CD14-positive monocyte (primary cell): ENCODE measurements at regions not wholly inside any gene's neighbourhood (a gene's known extent, or its start where the extent isn't known, plus 50 kb on each side); places are given as distances from the start of the nearest gene placed in this dataset.
"Not testable (repeated sequence)": the region's sequence is repeated elsewhere in the genome, so short reads cannot be mapped to it uniquely, and the experiment has no call there.

Experiments used
- DNase-seq, 3 donors: peaks; one replicate each; pipeline ENCODE4 v3.0.0-alpha.2; 2011 to 2022
- H2AFZ ChIP-seq: 2 replicates; pipeline ENCODE4 v1.6.0; 2012; ENCODE audit warnings: mild to moderate bottlenecking, low read depth, low read length, inconsistent platforms; ENCODE audit not compliant: insufficient read depth, poor library complexity, severe bottlenecking
- H3K27ac ChIP-seq, 2 donors: 1 replicate in 1 of 2; 2 replicates in 1 of 2; pipeline ENCODE4 v1.5.1; 2012 to 2013; ENCODE audit warnings: low read length in 2 of 2, control low read depth in 1 of 2, inconsistent platforms in 1 of 2, low read depth in 1 of 2, mild to moderate bottlenecking in 1 of 2
- H3K27me3 ChIP-seq, 2 donors: one replicate each; pipeline versions ENCODE4 v1.6.0 to v1.6.1; 2011 to 2013; ENCODE audit warnings: low read length in 2 of 2; ENCODE audit not compliant: control insufficient read depth in 2 of 2, insufficient read depth in 2 of 2
- H3K36me3 ChIP-seq, 2 donors: replicated peaks in 1 of 2; 1 replicate in 1 of 2; 2 replicates in 1 of 2; pipeline versions ENCODE4 v1.5.1 to v1.6.1; 2012 to 2013; ENCODE audit warnings: low read length in 2 of 2, control low read depth in 1 of 2, inconsistent platforms in 1 of 2, mild to moderate bottlenecking in 1 of 2; ENCODE audit not compliant: insufficient read depth in 2 of 2, control insufficient read depth in 1 of 2
- H3K4me1 ChIP-seq, 2 donors: 1 replicate in 1 of 2; 2 replicates in 1 of 2; pipeline versions ENCODE4 v1.5.1 to v1.6.1; 2012 to 2013; ENCODE audit warnings: low read length in 2 of 2, control low read depth in 1 of 2, inconsistent platforms in 1 of 2, mild to moderate bottlenecking in 1 of 2, moderate library complexity in 1 of 2; ENCODE audit not compliant: insufficient read depth in 2 of 2, control insufficient read depth in 1 of 2
- H3K4me2 ChIP-seq: replicated peaks from 2 replicates; pipeline ENCODE3; 2012; ENCODE audit warnings: low read length, moderate library complexity, mild to moderate bottlenecking; ENCODE audit not compliant: poor library complexity, severe bottlenecking; ENCODE audit errors: extremely low read depth
- H3K4me3 ChIP-seq, 3 experiments: fragments of 200-600 bp in 1 of 3; sonication (generic) in 1 of 3; replicated peaks in 1 of 3; 1 replicate in 2 of 3; 2 replicates in 1 of 3; pipeline ENCODE4 v1.5.1; 2011 to 2013; ENCODE audit warnings: low read length in 3 of 3, mild to moderate bottlenecking in 3 of 3, control low read depth in 2 of 3, low read depth in 2 of 3, inconsistent platforms in 1 of 3, moderate library complexity in 1 of 3
- H3K79me2 ChIP-seq: 2 replicates; pipeline ENCODE4 v1.6.0; 2012; ENCODE audit warnings: mild to moderate bottlenecking, control low read depth, inconsistent platforms, low read length, moderate library complexity; ENCODE audit not compliant: insufficient read depth
- H3K9ac ChIP-seq: 2 replicates; pipeline ENCODE4 v1.6.0; 2017; ENCODE audit warnings: low read length, mild to moderate bottlenecking; ENCODE audit not compliant: insufficient read depth, poor library complexity, severe bottlenecking
- H3K9me3 ChIP-seq, 2 donors: replicated peaks in 1 of 2; 1 replicate in 1 of 2; 2 replicates in 1 of 2; pipeline versions ENCODE4 v1.5.1 to v1.6.1; 2012 to 2013; ENCODE audit warnings: low read length in 2 of 2, control low read depth in 1 of 2; ENCODE audit not compliant: control insufficient read depth in 1 of 2, insufficient read depth in 1 of 2
- H4K20me1 ChIP-seq: 2 replicates; pipeline ENCODE4 v1.6.0; 2012; ENCODE audit warnings: mild to moderate bottlenecking, low read length, control low read depth, moderate library complexity; ENCODE audit not compliant: insufficient read depth
- H3K27ac Mint-ChIP-seq, 7 donors: one replicate each; pipeline ENCODE4 v1.8.0; 2020; ENCODE audit warnings: mild to moderate bottlenecking in 7 of 7, mixed read lengths in 7 of 7, moderate library complexity in 6 of 7, inconsistent platforms in 2 of 7
- H3K27me3 Mint-ChIP-seq, 3 donors: one replicate each; pipeline ENCODE4 v1.8.0; 2021 to 2022; ENCODE audit warnings: low read depth in 3 of 3, mild to moderate bottlenecking in 3 of 3, mixed read lengths in 3 of 3, moderate library complexity in 3 of 3, inconsistent platforms in 1 of 3
- H3K36me3 Mint-ChIP-seq, 2 donors: one replicate each; pipeline ENCODE4 v1.8.0; 2020; ENCODE audit warnings: mixed read lengths in 2 of 2, inconsistent platforms in 1 of 2, mild to moderate bottlenecking in 1 of 2
- H3K4me1 Mint-ChIP-seq: one replicate; pipeline ENCODE4 v1.8.0; 2020; ENCODE audit warnings: mild to moderate bottlenecking, mixed read lengths
- H3K4me3 Mint-ChIP-seq, 2 donors: one replicate each; pipeline ENCODE4 v1.8.0; 2020; ENCODE audit warnings: mild to moderate bottlenecking in 2 of 2, mixed read lengths in 2 of 2, moderate library complexity in 1 of 2
- H3K9me3 Mint-ChIP-seq, 7 donors: one replicate each; pipeline ENCODE4 v1.8.0; 2020 to 2022; ENCODE audit warnings: mixed read lengths in 7 of 7, mild to moderate bottlenecking in 6 of 7, moderate library complexity in 6 of 7, inconsistent platforms in 2 of 7
- CTCF ChIP-seq: fragments of 200-600 bp; IDR thresholded peaks from one replicate; pipeline ENCODE4 v1.8.0; 2022; ENCODE audit warnings: antibody characterized with exemption, mild to moderate bottlenecking
- WGBS: methylation state at CpG from one replicate; pipeline ENCODE4 v1.1.5; 2013; ENCODE audit warnings: missing lambda C conversion rate; ENCODE audit not compliant: insufficient coverage; 5-methylcytosine and 5-hydroxymethylcytosine counted together
- intact Hi-C, 2 donors: fragments of 100-400 bp; cut with micrococcal nuclease; formaldehyde crosslinking; loops; one replicate each; pipeline versions ENCODE4 v1.15.0 to v1.15.1; 2023

GRCh38 chr3:109396806-109397205 is 59.5 kb upstream of the DPPA4 start:
- Mint-ChIP-seq H3K4me1 (no peaks in the 10 kb centered on the region), H3K27ac (no peak overlapping the region), H3K36me3 (no peaks in the 10 kb centered on the region), H3K4me3 (no peak overlapping the region), H3K9me3 (peaks cover 0 to 11% (median 5%) of the 10 kb centered on the region in 7 donors), H3K27me3 (peaks cover 0 to 3% (median 0%) of the 10 kb centered on the region in 3 donors)
- WGBS = no CpG with 5 or more reads among the region's 3 CpGs
- Histone ChIP-seq H2AFZ (no peak overlapping the region), H3K9me3 (peaks cover 0 to 3% of the 10 kb centered on the region in 2 donors), H3K4me3 (no peak overlapping the region), H3K79me2 (no peaks in the 10 kb centered on the region), H3K27ac (no peak overlapping the region), H3K4me1 (no peaks in the 10 kb centered on the region), H3K9ac (no peak overlapping the region), H3K27me3 (no peaks in the 10 kb centered on the region), H4K20me1 (no peaks in the 10 kb centered on the region), H3K36me3 (no peaks in the 10 kb centered on the region), H3K4me2 (no peak overlapping the region)
- no peak for TF ChIP-seq CTCF
- intact Hi-C loops = no loop called here
- no peak for DNase-seq

- H3K4me2 ChIP-seq, H3K36me3 Mint-ChIP-seq, intact Hi-C loops, H3K36me3 ChIP-seq, H3K27ac ChIP-seq, H3K27me3 Mint-ChIP-seq, H3K4me1 Mint-ChIP-seq, H3K4me1 ChIP-seq, H3K27ac Mint-ChIP-seq, H3K9ac ChIP-seq, H3K9me3 ChIP-seq, H3K27me3 ChIP-seq, H4K20me1 ChIP-seq, H3K79me2 ChIP-seq, H3K4me3 Mint-ChIP-seq, DNase-seq, H3K4me3 ChIP-seq, H2AFZ ChIP-seq: not testable (repeated sequence)
- 89% methylated on average over 4 of the region's 10 CpGs for WGBS
- peaks cover 0 to 11% (median 5%) of the 10 kb centered on the region in 7 donors for H3K9me3 Mint-ChIP-seq
Measured at GRCh38 chr3:109393728-109394127, 56.4 kb upstream of the DPPA4 start.
